HG03196 (cell line): ENCODE measurements at regions not wholly inside any gene's neighbourhood (a gene's known extent, or its start where the extent isn't known, plus 50 kb on each side); places are given as distances from the start of the nearest gene placed in this dataset.
"Not testable (repeated sequence)": the region's sequence is repeated elsewhere in the genome, so short reads cannot be mapped to it uniquely, and the experiment has no call there.

Source experiments
- ATAC-seq: cut with Tn5 transposase; IDR thresholded peaks from one replicate; pipeline ENCODE4 v1.9.1; 2021; ENCODE audit not compliant: unreplicated experiment

GRCh38 chr21:27382404-27382803 is 415.5 kb upstream of the ADAMTS5 start:
- ATAC-seq: no peak

- no peak for ATAC-seq
These were observed 413.4 kb upstream of the ADAMTS5 start for GRCh38 chr21:27380303-27380702.

GRCh38 chr21:27379354-27379753 is 412.5 kb upstream of the ADAMTS5 start:
- no peak for ATAC-seq

- ATAC-seq: no peak
These were observed 405.5 kb upstream of the ADAMTS5 start for GRCh38 chr21:27372381-27372780.

- no peak for ATAC-seq
These were observed 405.1 kb upstream of the ADAMTS5 start for GRCh38 chr21:27371975-27372331.

GRCh38 chr21:27371115-27371974 is 404.5 kb upstream of the ADAMTS5 start:
- no peak for ATAC-seq

- ATAC-seq: no peak
These were observed 403.2 kb upstream of the ADAMTS5 start for GRCh38 chr21:27369978-27370571.

GRCh38 chr21:27369234-27369633 is 402.3 kb upstream of the ADAMTS5 start:
- ATAC-seq: no peak

- no peak for ATAC-seq
These were observed 399.9 kb upstream of the ADAMTS5 start for GRCh38 chr21:27366646-27367235.

- no peak for ATAC-seq
These were observed 399.1 kb upstream of the ADAMTS5 start for GRCh38 chr21:27366036-27366435.

- ATAC-seq: no peak
These were observed 398.5 kb upstream of the ADAMTS5 start for GRCh38 chr21:27365394-27365793.

- no peak for ATAC-seq
These were observed 397.0 kb upstream of the ADAMTS5 start for GRCh38 chr21:27363719-27364477.

GRCh38 chr21:27362249-27362648 is 395.4 kb upstream of the ADAMTS5 start:
- ATAC-seq: no peak

- no peak for ATAC-seq
These were observed 392.3 kb upstream of the ADAMTS5 start for GRCh38 chr21:27359141-27359540.

GRCh38 chr21:27352885-27353284 is 386.0 kb upstream of the ADAMTS5 start:
- no peak for ATAC-seq

- no peak for ATAC-seq
These were observed 379.2 kb upstream of the ADAMTS5 start for GRCh38 chr21:27346041-27346448.

GRCh38 chr21:27339902-27340301 is 373.0 kb upstream of the ADAMTS5 start:
- no peak for ATAC-seq

GRCh38 chr21:27338007-27338406 is 371.1 kb upstream of the ADAMTS5 start:
- not testable (repeated sequence) for ATAC-seq

- ATAC-seq: no peak
These were observed 366.2 kb upstream of the ADAMTS5 start for GRCh38 chr21:27333096-27333495.

- no peak for ATAC-seq
These were observed 362.5 kb upstream of the ADAMTS5 start for GRCh38 chr21:27329255-27329851.

GRCh38 chr21:27326301-27326700 is 359.4 kb upstream of the ADAMTS5 start:
- ATAC-seq: no peak
